ENCODE measurements at regions not wholly inside any gene's neighbourhood (a gene's known extent, or its start where the extent isn't known, plus 50 kb on each side); places are given as distances from the start of the nearest gene placed in this dataset.
A peak's percentile ranks its signal among the peaks of the same experiment; 100 is the strongest.

DNA sequence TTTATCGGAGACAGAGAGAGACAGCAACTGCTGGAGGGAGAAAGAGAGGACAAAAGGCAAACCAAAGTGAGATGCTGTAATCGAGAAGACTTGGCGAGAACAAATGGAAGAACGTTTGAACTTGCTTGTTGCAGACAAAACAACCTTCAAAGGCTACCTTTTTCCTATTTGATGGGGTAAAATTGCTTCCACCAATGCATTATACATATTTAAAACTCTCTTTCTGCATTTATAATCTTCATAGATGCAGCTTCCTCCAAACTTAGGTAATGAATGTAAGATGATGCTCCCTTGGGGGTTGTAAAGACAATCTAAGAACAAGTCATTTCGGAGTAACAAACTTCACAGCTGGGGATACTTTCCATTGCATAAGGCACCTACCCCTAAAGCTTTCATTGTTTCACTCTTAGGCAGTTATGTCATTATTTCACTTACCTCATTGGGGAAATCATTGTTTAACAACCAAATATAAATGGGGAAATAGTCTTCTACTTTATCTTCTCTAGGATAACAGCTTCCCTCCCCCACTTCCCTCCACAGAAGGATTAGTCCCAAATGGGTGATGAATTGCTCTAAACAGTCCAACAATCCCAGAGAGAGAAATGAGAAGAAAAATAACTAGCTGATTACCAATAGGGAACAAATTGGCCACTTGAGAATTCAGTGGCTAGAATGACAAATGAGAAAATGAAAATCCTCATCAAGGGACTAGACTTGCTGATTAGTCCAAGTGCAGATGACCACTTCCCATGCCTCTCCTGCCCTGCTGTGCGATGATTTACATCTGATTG is 269.8 kb upstream of the ADAMTS9 start:
- Histone ChIP-seq H3K9me3 (ENCODE audit: low read depth) (no peaks in the 10 kb centered on the region), H3K27me3 (no peaks in the 10 kb centered on the region), H3K4me3 (no peak overlapping the region), H3K36me3 (no peaks in the 10 kb centered on the region), H3K4me1 (ENCODE audit: low read depth) (peaks cover 13% of the 10 kb centered on the region), H3K27ac (no peak overlapping the region)
- TF ChIP-seq, protein P1, sequence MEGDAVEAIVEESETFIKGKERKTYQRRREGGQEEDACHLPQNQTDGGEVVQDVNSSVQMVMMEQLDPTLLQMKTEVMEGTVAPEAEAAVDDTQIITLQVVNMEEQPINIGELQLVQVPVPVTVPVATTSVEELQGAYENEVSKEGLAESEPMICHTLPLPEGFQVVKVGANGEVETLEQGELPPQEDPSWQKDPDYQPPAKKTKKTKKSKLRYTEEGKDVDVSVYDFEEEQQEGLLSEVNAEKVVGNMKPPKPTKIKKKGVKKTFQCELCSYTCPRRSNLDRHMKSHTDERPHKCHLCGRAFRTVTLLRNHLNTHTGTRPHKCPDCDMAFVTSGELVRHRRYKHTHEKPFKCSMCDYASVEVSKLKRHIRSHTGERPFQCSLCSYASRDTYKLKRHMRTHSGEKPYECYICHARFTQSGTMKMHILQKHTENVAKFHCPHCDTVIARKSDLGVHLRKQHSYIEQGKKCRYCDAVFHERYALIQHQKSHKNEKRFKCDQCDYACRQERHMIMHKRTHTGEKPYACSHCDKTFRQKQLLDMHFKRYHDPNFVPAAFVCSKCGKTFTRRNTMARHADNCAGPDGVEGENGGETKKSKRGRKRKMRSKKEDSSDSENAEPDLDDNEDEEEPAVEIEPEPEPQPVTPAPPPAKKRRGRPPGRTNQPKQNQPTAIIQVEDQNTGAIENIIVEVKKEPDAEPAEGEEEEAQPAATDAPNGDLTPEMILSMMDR (IDR thresholded peaks at IDR 0.05; ENCODE audit: low read depth, low read length), result no peak
- DNase-seq (ENCODE audit: low read depth in 1 of 2, low spot score in 1 of 2), result no peak

DNA sequence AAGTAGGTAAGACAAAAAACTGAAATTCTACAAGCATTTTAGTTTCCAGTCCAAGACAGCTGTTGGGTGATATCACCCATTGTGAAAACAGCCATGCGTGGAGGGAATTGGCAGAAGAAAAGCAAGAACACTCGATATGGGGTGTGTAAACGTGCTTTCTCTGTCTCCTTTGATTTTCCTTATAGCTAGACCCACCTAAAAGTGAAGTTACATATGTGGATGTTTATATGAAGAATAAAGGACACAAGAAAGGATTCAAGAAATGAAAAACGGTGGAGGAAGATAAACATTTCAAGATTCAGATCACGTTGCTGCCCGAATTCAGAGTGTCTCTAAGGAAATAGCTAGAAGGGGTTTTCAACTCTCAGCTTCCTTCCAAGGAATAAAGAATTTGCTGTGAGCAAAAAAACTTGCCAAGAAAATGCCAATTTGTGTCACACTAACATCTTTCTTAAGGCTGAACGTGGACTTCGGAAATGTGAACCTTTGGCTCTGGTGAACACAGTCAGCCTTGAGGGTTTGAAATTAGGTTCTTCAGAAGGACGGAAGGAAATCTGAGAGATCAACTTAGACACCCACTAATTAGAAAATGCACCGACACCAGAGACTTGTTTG is 269.0 kb upstream of the ADAMTS9 start:
- no peak overlapping the region for H3K27ac ChIP-seq
- no peak overlapping the region for H3K4me3 ChIP-seq
- H3K36me3 ChIP-seq, result no peaks in the 10 kb centered on the region
- no peaks in the 10 kb centered on the region for H3K9me3 ChIP-seq (ENCODE audit: low read depth)
- TF ChIP-seq, protein P1 (IDR thresholded peaks at IDR 0.05; ENCODE audit: low read depth, low read length), result no peak
- H3K4me1 ChIP-seq (ENCODE audit: low read depth), result peaks cover 13% of the 10 kb centered on the region
- no peaks in the 10 kb centered on the region for H3K27me3 ChIP-seq
- DNase-seq (ENCODE audit: low read depth in 1 of 2, low spot score in 1 of 2), result no peak

DNA sequence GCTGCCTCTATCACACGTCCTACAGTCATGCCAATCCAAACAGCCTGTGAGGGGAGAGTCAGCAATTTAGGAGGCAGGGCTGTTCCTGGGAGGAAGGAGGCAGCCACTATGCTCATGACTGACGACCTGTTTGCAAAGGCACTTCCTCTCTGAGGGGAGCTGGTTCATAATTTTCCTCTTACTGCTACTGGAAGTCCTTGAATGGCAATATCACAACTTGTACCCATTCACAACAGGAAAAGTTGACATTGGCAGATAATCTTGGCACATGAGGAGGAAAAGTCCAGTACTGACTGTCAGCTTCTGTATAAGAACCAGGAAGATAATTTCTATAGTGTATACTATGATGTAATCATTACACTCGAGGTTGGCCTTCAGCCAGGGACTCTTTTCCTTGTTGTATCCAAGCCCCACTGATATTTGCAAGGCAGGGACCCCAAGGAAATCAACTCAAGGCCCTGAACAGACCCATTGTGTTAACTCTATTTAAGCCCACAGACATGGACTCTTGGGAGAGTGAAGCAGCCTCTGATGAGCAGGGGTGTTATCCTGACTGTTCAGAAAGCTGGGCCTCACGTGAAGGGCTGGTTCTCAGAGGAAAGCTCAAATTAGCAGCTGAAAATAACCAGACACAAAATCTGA is 267.3 kb upstream of the ADAMTS9 start:
- Histone ChIP-seq H3K9me3 (ENCODE audit: low read depth) (no peaks in the 10 kb centered on the region), H3K4me1 (ENCODE audit: low read depth) (peaks cover 13% of the 10 kb centered on the region), H3K27me3 (no peaks in the 10 kb centered on the region), H3K27ac (peak overlapping the region; percentile 74), H3K36me3 (no peaks in the 10 kb centered on the region), H3K4me3 (no peak overlapping the region)
- TF ChIP-seq, protein P1 (IDR thresholded peaks at IDR 0.05; ENCODE audit: low read depth, low read length), result no peak
- DNase-seq (ENCODE audit: low read depth in 1 of 2, low spot score in 1 of 2), result peak; percentile 28 to 47

GRCh38 chr3:64945171-64945729 is 257.4 kb upstream of the ADAMTS9 start:
- TF ChIP-seq, protein P1 (IDR thresholded peaks at IDR 0.05; ENCODE audit: low read depth, low read length), result no peak
- H3K27ac ChIP-seq, result peak overlapping the region; percentile 75
- peak; percentile 29 to 35 for DNase-seq (ENCODE audit: low read depth in 1 of 2, low spot score in 1 of 2)
- no peaks in the 10 kb centered on the region for H3K9me3 ChIP-seq (ENCODE audit: low read depth)
- no peak overlapping the region for H3K4me3 ChIP-seq
- no peaks in the 10 kb centered on the region for H3K27me3 ChIP-seq
- H3K36me3 ChIP-seq, result no peaks in the 10 kb centered on the region
- H3K4me1 ChIP-seq (ENCODE audit: low read depth), result peaks cover 13% of the 10 kb centered on the region

GRCh38 chr3:64943866-64944265 is 256.1 kb upstream of the ADAMTS9 start:
- Histone ChIP-seq H3K36me3 (no peaks in the 10 kb centered on the region), H3K4me1 (ENCODE audit: low read depth) (peaks cover 23% of the 10 kb centered on the region), H3K4me3 (no peak overlapping the region), H3K9me3 (ENCODE audit: low read depth) (no peaks in the 10 kb centered on the region), H3K27me3 (no peaks in the 10 kb centered on the region), H3K27ac (no peak overlapping the region)
- TF ChIP-seq, protein P1 (IDR thresholded peaks at IDR 0.05; ENCODE audit: low read depth, low read length), result no peak
- no peak for DNase-seq (ENCODE audit: low read depth in 1 of 2, low spot score in 1 of 2)
